GM19025 (cell line): ENCODE measurements at regions not wholly inside any gene's neighbourhood (a gene's known extent, or its start where the extent isn't known, plus 50 kb on each side); places are given as distances from the start of the nearest gene placed in this dataset.
"Not testable (repeated sequence)": the region's sequence is repeated elsewhere in the genome, so short reads cannot be mapped to it uniquely, and the experiment has no call there.

Experiments used
- ATAC-seq: cut with Tn5 transposase; IDR thresholded peaks from one replicate; pipeline ENCODE4 v1.9.1; 2021; ENCODE audit warnings: mild to moderate bottlenecking, low read depth, moderate library complexity; ENCODE audit not compliant: unreplicated experiment

- no peak for ATAC-seq
Observed at GRCh38 chr2:144972676-144973075, 452.8 kb upstream of the ZEB2 start.

GRCh38 chr2:144971786-144972335, 451.9 kb upstream of the ZEB2 start:
- no peak for ATAC-seq

DNA sequence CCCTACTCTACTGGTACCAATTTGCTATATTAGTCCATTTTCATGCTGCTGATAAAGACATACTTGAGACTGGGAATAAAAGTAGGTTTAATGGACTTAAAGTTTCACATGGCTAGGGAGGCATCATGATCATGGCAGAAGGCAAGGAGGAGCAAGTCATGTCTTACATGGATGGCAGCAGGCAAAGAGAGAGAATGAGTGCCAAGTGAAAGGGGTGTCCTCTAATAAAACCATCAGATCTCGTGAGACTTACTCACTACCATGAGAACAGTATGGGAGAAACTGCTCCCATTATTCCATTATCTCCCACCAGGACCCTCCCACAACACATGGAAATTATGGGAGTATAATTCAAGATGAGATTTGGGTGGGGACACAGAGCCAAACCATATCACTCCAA, 450.5 kb upstream of the ZEB2 start:
- not testable (repeated sequence) for ATAC-seq

GRCh38 chr2:144969564-144969963, 449.6 kb upstream of the ZEB2 start:
- not testable (repeated sequence) for ATAC-seq

DNA sequence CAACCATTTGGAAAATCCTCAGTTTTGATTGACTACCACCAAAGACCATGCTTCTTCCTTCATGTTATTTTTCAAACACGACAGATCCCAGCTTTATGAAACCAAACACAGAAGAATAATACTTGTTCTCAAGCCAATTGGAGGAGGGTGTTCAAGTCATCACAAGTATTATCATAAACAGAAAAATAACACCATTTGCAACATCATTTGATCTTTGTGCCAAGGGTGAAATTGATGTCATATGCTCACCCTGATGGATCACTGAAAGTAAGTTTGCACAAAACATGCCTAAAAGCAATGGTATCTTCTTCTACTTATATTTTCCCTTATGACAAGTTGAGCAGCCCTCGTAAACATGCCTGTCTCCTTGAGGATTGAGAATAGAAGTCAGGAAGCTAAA, 448.0 kb upstream of the ZEB2 start:
- ATAC-seq, result no peak

- no peak for ATAC-seq
Observed at GRCh38 chr2:144965172-144965571, 445.3 kb upstream of the ZEB2 start.

- ATAC-seq, result no peak
Observed at GRCh38 chr2:144963031-144963430, 443.1 kb upstream of the ZEB2 start.

DNA sequence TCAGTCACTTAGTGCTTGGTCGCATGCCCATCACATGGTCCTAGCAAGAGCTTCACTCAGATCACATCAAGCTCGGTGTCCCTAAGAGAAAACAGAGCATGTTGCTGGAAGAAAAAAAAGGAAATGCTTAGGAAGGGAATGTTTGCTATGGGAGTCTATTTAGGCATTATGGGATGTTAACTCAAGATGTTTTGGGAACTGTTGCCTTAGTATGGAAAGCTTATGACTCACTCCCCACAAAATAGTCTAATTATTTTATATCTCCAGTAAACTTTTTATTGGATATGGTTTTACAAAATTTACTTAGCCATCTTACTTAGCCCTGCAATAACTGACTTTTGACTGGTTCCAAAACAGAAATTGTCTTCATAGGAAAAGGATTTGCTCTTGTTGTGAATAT, 439.5 kb upstream of the ZEB2 start:
- ATAC-seq, result no peak

DNA sequence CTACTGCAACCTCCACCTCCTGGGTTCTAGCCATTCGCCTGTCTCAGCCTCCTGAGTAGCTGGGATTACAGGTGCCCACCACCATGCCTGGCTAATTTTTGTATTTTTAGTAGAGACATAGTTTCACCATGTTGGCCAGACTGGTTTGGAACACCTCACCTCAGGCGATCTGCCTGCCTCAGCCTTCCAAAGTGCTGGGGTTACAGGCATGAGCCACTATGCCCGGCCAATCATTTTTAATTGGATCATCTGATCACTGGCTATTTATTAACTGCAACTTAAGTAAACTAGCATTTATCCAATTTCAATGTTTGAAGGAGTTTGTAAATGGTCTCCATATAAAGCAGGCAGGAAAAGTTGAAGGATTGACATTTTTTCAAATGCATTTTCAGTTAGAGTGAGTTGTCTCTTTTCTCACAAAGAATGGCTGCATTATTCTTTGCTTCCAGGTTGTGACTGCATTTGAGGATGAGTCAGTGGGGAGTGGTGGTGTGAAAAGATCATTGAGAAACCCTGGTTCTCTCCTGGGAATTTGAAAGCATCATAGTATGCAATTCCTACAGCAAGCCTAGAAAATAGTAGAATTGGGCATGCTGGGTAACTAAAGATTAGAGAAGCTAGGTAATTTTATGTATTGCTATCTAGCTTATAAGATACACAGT, 431.1 kb upstream of the ZEB2 start:
- ATAC-seq, result no peak

DNA sequence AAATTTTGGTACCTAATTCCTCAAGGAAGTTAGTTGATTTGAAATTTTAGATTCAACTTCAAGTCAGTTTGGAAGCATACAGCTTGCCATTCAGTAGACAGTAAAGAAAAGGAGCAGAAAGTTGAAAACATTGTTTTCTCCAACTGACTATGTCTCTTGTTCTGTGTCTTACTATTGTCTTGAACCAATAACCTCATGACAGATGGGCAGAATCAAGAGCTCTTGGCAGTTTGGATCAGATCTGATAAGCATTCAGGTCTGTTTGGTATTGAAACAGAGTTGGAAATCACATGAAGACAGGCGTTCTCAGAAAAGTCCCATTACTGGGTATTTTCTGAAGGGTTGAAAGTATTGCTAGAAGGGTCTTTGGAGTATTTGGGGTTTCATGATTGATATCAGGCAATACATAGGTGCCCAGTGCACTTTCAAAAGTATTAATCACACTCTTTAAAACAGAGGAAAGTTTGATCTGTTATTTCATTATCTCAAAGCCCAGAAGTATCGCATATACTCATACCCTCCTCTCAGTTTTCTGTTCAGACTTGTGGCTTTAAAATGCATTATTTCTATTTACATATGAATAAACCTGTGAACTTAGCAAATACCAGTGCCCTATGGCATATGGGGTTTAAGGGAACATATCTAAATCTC, 428.4 kb upstream of the ZEB2 start:
- ATAC-seq, result no peak

DNA sequence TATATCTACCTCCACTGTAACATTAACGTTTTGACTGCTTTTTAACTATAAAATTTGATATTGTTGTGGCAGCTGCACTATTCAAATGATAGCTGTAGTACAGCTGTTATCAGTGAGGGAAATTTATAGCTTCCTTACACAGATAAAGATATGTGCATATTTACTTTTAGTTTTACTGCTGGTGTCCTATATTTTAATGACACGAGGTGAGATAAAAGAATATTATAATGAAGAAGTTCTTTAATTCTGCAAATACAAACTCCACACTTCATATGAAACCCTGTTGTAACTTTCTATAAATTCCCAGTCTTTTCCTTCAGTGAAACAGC, 427.8 kb upstream of the ZEB2 start:
- no peak for ATAC-seq

- no peak for ATAC-seq
Observed at GRCh38 chr2:144946263-144946662, 426.3 kb upstream of the ZEB2 start.

DNA sequence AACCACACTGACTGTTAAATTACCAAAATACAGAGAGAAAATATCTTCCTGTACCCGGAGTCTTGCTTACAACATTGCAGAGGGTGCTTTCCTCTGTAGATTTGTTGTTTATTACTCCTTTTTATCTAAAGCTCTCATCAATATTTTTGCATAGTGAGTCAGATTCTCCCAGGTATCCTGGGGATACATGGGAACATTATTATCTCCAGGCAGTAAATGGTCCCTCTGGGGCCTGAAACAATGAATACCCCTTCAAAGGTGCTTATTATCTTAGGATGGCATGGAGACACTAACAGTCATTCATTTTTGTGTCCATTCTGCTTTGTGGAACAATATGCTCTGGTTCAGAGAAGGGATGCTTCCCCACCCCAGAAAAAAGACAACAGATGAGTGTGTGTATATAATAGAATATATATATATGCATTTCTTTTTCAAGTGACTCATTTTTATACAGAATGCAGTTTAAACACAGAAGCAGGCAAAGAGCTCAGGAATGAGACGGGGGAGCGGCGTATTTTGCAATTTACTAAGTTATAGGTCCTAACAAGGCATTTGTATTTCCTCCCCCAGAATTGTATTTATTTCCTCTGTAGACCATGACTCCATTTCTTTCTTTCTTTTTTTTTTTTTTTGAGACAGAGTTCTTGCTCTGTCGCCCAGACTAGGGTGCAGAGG, 424.8 kb upstream of the ZEB2 start:
- ATAC-seq, result no peak

DNA sequence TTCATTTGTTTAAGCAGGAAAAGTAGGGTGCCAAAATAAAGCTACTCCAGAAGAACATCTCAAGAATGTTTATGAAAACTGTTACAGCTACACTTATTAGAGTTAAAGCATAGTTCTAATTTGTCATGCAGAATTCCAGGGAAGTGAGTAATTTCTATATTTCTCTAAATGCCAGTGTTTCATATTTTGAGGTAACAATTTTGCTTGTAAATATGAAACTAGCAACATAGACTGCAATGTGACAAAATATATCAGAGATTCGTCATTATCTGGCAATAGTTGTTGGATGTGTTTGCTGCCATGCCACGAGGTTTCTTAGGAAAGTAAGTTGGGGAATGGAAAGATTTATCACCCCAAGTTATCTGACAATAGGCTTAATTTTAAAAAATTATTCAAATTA, 424.1 kb upstream of the ZEB2 start:
- ATAC-seq, result no peak

DNA sequence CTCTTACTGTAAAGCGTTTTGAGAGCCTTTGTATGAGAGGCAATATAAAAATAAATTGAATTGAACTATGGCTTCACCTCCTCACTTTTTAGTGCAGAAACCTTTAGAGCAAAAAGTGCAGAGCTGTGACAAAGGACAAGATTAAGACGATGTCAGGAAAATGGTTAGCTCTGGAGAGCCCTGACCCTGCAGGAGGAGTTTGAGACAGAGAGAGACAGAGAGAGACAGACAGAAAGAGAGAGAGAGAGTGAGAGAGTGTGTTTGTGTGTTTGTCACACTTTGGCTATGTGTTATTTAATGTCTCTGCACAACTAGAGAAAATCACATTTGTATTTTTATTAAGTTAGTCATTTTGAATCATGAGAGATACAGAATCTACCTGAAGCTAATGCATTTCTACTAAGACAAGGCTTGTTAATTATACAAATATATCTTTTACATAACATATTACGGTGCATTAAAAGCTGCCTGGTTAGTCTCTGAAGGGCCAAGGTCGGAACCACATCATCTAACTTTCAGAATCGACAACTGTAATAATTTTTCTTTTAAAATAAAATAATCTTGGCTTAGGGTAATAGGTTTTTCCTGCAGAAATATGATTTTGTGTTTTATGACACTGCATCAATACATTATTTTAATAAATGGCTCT, 423.5 kb upstream of the ZEB2 start:
- ATAC-seq, result no peak

DNA sequence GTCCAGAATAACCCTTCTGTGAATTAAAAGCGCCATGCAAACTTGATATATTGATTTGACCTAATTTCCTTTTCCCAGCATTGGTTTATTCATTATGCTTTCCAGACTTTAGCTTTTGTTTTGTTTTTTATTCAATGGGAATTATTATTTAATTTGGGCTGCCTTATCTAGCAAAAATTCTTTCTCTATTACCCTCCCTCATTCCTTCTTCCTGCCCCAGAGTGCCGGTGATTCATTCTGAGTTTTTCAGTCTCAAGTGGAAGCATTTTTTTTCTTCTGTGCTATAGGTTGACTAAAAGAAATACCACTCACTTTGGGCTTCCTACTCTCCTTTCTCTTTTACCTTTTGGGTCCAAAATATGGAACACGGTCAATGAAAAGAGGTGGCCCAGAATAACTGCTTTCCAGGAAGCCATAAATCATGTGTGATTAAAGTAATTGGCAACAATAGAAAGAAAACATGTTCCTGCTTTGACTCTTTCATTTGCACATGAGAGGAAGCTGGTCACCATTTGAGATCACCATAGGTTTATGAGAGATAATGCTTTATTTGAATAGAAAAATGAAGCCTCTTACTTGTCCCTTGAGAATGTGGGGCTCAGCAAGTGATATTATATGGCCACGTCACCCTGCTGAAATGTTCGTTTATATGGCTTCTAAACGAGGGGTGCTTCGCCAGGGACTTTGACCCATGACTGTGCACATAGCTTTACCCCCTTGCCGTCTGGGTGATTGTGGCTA, 422.8 kb upstream of the ZEB2 start:
- ATAC-seq, result no peak

GRCh38 chr2:144941743-144942488, 422.0 kb upstream of the ZEB2 start:
- ATAC-seq, result no peak

DNA sequence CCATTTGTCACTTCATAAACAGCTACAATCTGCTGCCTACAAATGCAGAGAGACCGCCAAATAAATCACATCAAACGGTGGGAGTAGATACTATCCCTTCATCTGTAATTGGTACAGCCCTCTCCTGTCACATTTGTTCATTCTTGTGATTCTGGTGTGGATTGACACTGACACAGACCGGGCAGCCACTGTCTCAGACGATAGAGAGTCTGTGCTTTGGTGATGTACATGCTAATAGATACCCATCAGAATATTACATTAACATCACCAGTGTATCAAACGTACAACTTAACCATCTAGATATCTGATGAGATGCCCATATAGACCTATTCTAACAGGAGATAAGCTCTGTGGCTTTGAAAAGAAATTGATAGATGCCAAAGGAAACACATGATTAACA, 419.7 kb upstream of the ZEB2 start:
- ATAC-seq, result no peak

DNA sequence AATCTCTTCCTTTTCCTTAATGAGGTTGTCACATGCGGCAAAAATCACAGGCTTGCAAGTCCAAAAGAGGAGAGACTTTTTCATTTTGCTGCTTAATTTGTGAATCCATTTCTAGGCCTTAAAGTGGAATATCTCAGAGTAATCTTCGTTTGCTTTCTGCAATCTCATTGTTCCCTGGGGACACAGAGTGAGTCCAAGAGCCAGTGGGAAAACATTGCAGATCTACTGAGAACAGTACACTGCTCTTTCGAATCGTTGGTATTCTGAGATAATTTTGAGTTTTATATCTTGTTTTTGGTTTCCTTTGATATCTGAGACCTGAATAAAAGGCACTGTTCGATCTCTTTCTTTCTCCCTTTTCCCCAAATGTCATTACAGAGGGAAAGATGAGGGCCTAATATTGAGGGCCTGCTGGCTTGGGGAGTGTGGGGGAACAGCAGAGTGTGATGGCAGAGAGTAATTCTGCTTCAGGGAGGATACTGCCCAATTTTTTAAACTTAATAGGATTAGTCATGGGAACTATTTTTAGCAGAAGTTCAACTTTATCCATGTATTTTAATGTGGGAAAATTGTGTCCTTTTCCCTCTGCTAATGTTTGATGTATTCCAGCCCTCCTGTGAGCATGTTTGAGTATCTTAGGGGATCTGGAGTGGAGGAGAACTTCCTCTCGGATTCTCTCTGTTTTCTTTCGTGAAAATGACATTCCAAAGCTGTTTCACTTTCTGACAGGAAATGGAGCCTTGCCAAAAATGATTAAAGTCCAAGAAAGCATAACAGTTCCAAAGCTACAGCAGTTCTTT, 418.2 kb upstream of the ZEB2 start:
- no peak for ATAC-seq
